ENCODE measurements at regions not wholly inside any gene's neighbourhood (a gene's known extent, or its start where the extent isn't known, plus 50 kb on each side); places are given as distances from the start of the nearest gene placed in this dataset.

- Histone ChIP-seq H2AFZ (ENCODE audit: low read depth, low read length, severe bottlenecking) (no peak overlapping the region), H3K9me2 (replicated peaks; ENCODE audit: insufficient read depth, low read length) (no peaks in the 10 kb centered on the region), H3K4me2 (ENCODE audit: low read depth, low read length, poor library complexity, severe bottlenecking) (no peak overlapping the region), H3K9ac (ENCODE audit: low read length) (no peak overlapping the region), H3K27me3 (ENCODE audit: low read length) (no peaks in the 10 kb centered on the region), H3K9me3 (ENCODE audit: insufficient read depth, low read length) (no peaks in the 10 kb centered on the region), H3K4me3 (ENCODE audit: insufficient read depth, low read length, poor library complexity, severe bottlenecking) (no peak overlapping the region), H4K20me1 (ENCODE audit: low read depth, low read length) (no peaks in the 10 kb centered on the region), H3F3A (ENCODE audit: insufficient read depth) (no peaks in the 10 kb centered on the region), H3K27ac (ENCODE audit: low read depth, low read length) (no peak overlapping the region), H3K79me2 (ENCODE audit: insufficient read depth, low read length) (no peaks in the 10 kb centered on the region), H3K36me3 (ENCODE audit: low read length) (no peaks in the 10 kb centered on the region)
- no peak for TF ChIP-seq EZH2phosphoT487 (conservative IDR thresholded peaks at IDR 0.05; ENCODE audit: low read length)
- TF ChIP-seq CTCF (IDR thresholded peaks at IDR 0.05; ENCODE audit: insufficient read depth, low read length, poor library complexity, severe bottlenecking) = no peak
Measured at GRCh38 chr9:80811003-80811402, 878.3 kb downstream of the TLE1 start.

- H3K9me2 ChIP-seq (replicated peaks; ENCODE audit: insufficient read depth, low read length) = no peaks in the 10 kb centered on the region
- no peaks in the 10 kb centered on the region for H4K20me1 ChIP-seq (ENCODE audit: low read depth, low read length)
- no peaks in the 10 kb centered on the region for H3K79me2 ChIP-seq (ENCODE audit: insufficient read depth, low read length)
- no peaks in the 10 kb centered on the region for H3K36me3 ChIP-seq (ENCODE audit: low read length)
- H3K27ac ChIP-seq (ENCODE audit: low read depth, low read length) = no peak overlapping the region
- no peaks in the 10 kb centered on the region for H3K9me3 ChIP-seq (ENCODE audit: insufficient read depth, low read length)
- H2AFZ ChIP-seq (ENCODE audit: low read depth, low read length, severe bottlenecking) = no peak overlapping the region
- no peaks in the 10 kb centered on the region for H3F3A ChIP-seq (ENCODE audit: insufficient read depth)
- no peak overlapping the region for H3K4me2 ChIP-seq (ENCODE audit: low read depth, low read length, poor library complexity, severe bottlenecking)
- no peak overlapping the region for H3K4me3 ChIP-seq (ENCODE audit: insufficient read depth, low read length, poor library complexity, severe bottlenecking)
- TF ChIP-seq CTCF (IDR thresholded peaks at IDR 0.05; ENCODE audit: insufficient read depth, low read length, poor library complexity, severe bottlenecking) = no peak
- TF ChIP-seq EZH2phosphoT487 (conservative IDR thresholded peaks at IDR 0.05; ENCODE audit: low read length) = no peak
- no peak overlapping the region for H3K9ac ChIP-seq (ENCODE audit: low read length)
- no peaks in the 10 kb centered on the region for H3K27me3 ChIP-seq (ENCODE audit: low read length)
Measured at GRCh38 chr9:80806671-80807070, 882.7 kb downstream of the TLE1 start.

GRCh38 chr9:80804873-80805272 lies 884.5 kb downstream of the TLE1 start:
- no peaks in the 10 kb centered on the region for H3K9me3 ChIP-seq (ENCODE audit: insufficient read depth, low read length)
- TF ChIP-seq CTCF (IDR thresholded peaks at IDR 0.05; ENCODE audit: insufficient read depth, low read length, poor library complexity, severe bottlenecking) (no peak), EZH2phosphoT487 (conservative IDR thresholded peaks at IDR 0.05; ENCODE audit: low read length) (no peak)
- no peak overlapping the region for H2AFZ ChIP-seq (ENCODE audit: low read depth, low read length, severe bottlenecking)

More at GRCh38 chr9:80804873-80805272, 884.5 kb downstream of the TLE1 start:
- no peaks in the 10 kb centered on the region for H3K36me3 ChIP-seq (ENCODE audit: low read length)
- no peak overlapping the region for H3K9ac ChIP-seq (ENCODE audit: low read length)
- H4K20me1 ChIP-seq (ENCODE audit: low read depth, low read length) = no peaks in the 10 kb centered on the region
- no peak overlapping the region for H3K4me3 ChIP-seq (ENCODE audit: insufficient read depth, low read length, poor library complexity, severe bottlenecking)
- no peak overlapping the region for H3K27ac ChIP-seq (ENCODE audit: low read depth, low read length)
- no peaks in the 10 kb centered on the region for H3F3A ChIP-seq (ENCODE audit: insufficient read depth)
- H3K79me2 ChIP-seq (ENCODE audit: insufficient read depth, low read length) = no peaks in the 10 kb centered on the region
- no peaks in the 10 kb centered on the region for H3K27me3 ChIP-seq (ENCODE audit: low read length)
- no peaks in the 10 kb centered on the region for H3K9me2 ChIP-seq (replicated peaks; ENCODE audit: insufficient read depth, low read length)
- no peak overlapping the region for H3K4me2 ChIP-seq (ENCODE audit: low read depth, low read length, poor library complexity, severe bottlenecking)
